ENCODE measurements at regions not wholly inside any gene's neighbourhood (a gene's known extent, or its start where the extent isn't known, plus 50 kb on each side); places are given as distances from the start of the nearest gene placed in this dataset.

- no peak overlapping the region for H2AFZ ChIP-seq (ENCODE audit: low read length)
- H3K9ac ChIP-seq (ENCODE audit: low read length), result no peak overlapping the region
- TF ChIP-seq, protein P1, sequence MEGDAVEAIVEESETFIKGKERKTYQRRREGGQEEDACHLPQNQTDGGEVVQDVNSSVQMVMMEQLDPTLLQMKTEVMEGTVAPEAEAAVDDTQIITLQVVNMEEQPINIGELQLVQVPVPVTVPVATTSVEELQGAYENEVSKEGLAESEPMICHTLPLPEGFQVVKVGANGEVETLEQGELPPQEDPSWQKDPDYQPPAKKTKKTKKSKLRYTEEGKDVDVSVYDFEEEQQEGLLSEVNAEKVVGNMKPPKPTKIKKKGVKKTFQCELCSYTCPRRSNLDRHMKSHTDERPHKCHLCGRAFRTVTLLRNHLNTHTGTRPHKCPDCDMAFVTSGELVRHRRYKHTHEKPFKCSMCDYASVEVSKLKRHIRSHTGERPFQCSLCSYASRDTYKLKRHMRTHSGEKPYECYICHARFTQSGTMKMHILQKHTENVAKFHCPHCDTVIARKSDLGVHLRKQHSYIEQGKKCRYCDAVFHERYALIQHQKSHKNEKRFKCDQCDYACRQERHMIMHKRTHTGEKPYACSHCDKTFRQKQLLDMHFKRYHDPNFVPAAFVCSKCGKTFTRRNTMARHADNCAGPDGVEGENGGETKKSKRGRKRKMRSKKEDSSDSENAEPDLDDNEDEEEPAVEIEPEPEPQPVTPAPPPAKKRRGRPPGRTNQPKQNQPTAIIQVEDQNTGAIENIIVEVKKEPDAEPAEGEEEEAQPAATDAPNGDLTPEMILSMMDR (IDR thresholded peaks at IDR 0.05; ENCODE audit: low read length), result no peak
- H3K4me2 ChIP-seq (ENCODE audit: low read length), result no peak overlapping the region
- H3K27me3 ChIP-seq (ENCODE audit: insufficient read depth, low read length), result no peaks in the 10 kb centered on the region
- H4K20me1 ChIP-seq (ENCODE audit: insufficient read depth, low read length), result no peaks in the 10 kb centered on the region
- H3F3A ChIP-seq (ENCODE audit: insufficient read depth, low read length), result no peaks in the 10 kb centered on the region
- no peaks in the 10 kb centered on the region for H3K9me3 ChIP-seq (ENCODE audit: low read length)
- no peaks in the 10 kb centered on the region for H3K4me1 ChIP-seq (ENCODE audit: insufficient read depth, low read length, severe bottlenecking)
- H3K4me3 ChIP-seq (ENCODE audit: low read depth, low read length, poor library complexity, severe bottlenecking), result no peak overlapping the region
- no peaks in the 10 kb centered on the region for H3K79me2 ChIP-seq (ENCODE audit: insufficient read depth, low read length)
- H3K27ac ChIP-seq (ENCODE audit: low read depth, low read length, poor library complexity, severe bottlenecking), result no peak overlapping the region
- H3K36me3 ChIP-seq (ENCODE audit: insufficient read depth, low read length), result no peaks in the 10 kb centered on the region
- H3K9me2 ChIP-seq (ENCODE audit: low read depth, low read length), result no peaks in the 10 kb centered on the region
Observed at GRCh38 chr1:187300081-187300480, 471.3 kb downstream of the PLA2G4A start.

GRCh38 chr1:187306710-187307415 is 478.1 kb downstream of the PLA2G4A start:
- Histone ChIP-seq H3K79me2 (ENCODE audit: insufficient read depth, low read length) (no peaks in the 10 kb centered on the region), H3K9ac (ENCODE audit: low read length) (no peak overlapping the region), H3K27ac (ENCODE audit: low read depth, low read length, poor library complexity, severe bottlenecking) (no peak overlapping the region), H2AFZ (ENCODE audit: low read length) (no peak overlapping the region), H3K9me3 (ENCODE audit: low read length) (no peaks in the 10 kb centered on the region), H3K4me2 (ENCODE audit: low read length) (no peak overlapping the region), H3K36me3 (ENCODE audit: insufficient read depth, low read length) (no peaks in the 10 kb centered on the region), H3K27me3 (ENCODE audit: insufficient read depth, low read length) (no peaks in the 10 kb centered on the region), H3F3A (ENCODE audit: insufficient read depth, low read length) (no peaks in the 10 kb centered on the region), H3K4me3 (ENCODE audit: low read depth, low read length, poor library complexity, severe bottlenecking) (no peak overlapping the region), H4K20me1 (ENCODE audit: insufficient read depth, low read length) (no peaks in the 10 kb centered on the region), H3K4me1 (ENCODE audit: insufficient read depth, low read length, severe bottlenecking) (no peaks in the 10 kb centered on the region), H3K9me2 (ENCODE audit: low read depth, low read length) (no peaks in the 10 kb centered on the region)
- TF ChIP-seq, protein P1 (IDR thresholded peaks at IDR 0.05; ENCODE audit: low read length), result no peak

GRCh38 chr1:187310038-187310631 is 481.4 kb downstream of the PLA2G4A start:
- no peak overlapping the region for H3K27ac ChIP-seq (ENCODE audit: low read depth, low read length, poor library complexity, severe bottlenecking)
- TF ChIP-seq EZH2 (IDR thresholded peaks at IDR 0.05; ENCODE audit: borderline replicate concordance, low read length), result no peak
- TF ChIP-seq, protein P1 (IDR thresholded peaks at IDR 0.05; ENCODE audit: low read length), result no peak
- no peaks in the 10 kb centered on the region for H3K79me2 ChIP-seq (ENCODE audit: insufficient read depth, low read length)

More at GRCh38 chr1:187310038-187310631, 481.4 kb downstream of the PLA2G4A start:
- Histone ChIP-seq H3K9me2 (ENCODE audit: low read depth, low read length) (no peaks in the 10 kb centered on the region), H3K36me3 (ENCODE audit: insufficient read depth, low read length) (no peaks in the 10 kb centered on the region), H4K20me1 (ENCODE audit: insufficient read depth, low read length) (no peaks in the 10 kb centered on the region), H3K9me3 (ENCODE audit: low read length) (no peaks in the 10 kb centered on the region), H3K9ac (ENCODE audit: low read length) (no peak overlapping the region), H3K27me3 (ENCODE audit: insufficient read depth, low read length) (no peaks in the 10 kb centered on the region), H2AFZ (ENCODE audit: low read length) (no peak overlapping the region), H3K4me3 (ENCODE audit: low read depth, low read length, poor library complexity, severe bottlenecking) (no peak overlapping the region), H3K4me1 (ENCODE audit: insufficient read depth, low read length, severe bottlenecking) (no peaks in the 10 kb centered on the region), H3F3A (ENCODE audit: insufficient read depth, low read length) (no peaks in the 10 kb centered on the region), H3K4me2 (ENCODE audit: low read length) (no peak overlapping the region)
